ENCODE measurements at regions not wholly inside any gene's neighbourhood (a gene's known extent, or its start where the extent isn't known, plus 50 kb on each side); places are given as distances from the start of the nearest gene placed in this dataset.

DNA sequence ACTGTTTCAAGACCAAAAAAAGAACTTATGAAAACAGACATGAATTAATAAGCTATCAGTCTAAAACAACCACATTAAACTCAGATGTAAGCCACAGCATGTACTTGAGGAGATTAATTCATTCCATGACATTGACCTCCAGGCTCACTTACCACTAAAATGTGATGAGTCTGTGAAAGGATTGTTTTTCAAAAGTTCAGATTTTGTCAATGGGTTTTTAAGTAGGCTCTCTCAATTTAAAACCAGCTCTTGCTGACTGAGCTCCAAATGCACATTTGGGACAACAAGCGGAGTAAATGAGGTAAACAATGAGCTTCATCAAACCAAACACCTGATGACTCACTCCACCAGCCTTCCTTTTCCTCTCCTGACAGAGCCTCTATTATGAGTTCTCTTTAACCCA is 197.0 kb downstream of the SIM1 start:
- no peak for DNase-seq

- no peak for DNase-seq
Observed at GRCh38 chr6:100266494-100267401, 198.0 kb downstream of the SIM1 start.

GRCh38 chr6:100262086-100262485 is 202.6 kb downstream of the SIM1 start:
- DNase-seq = no peak

- DNase-seq = no peak
Observed at GRCh38 chr6:100261486-100261885, 203.2 kb downstream of the SIM1 start.

DNA sequence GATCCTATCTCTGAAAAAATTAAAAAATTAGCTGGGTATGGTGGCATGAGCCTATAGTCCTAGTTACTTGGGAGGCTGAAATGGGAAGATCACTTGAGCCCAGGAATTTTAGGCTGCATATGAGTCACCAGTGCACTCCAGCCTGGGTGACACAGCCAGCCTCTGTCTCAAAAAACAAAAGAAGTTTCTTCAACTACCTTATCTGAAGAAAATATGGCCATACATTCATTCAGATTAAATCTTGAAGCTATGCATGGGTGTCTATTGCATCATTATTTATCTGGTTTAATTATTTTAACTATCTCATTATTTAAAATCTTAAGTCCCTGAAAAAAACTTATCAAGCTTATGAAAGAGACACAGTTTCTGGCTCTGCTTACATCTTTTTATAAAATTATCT is 204.1 kb downstream of the SIM1 start:
- DNase-seq = no peak

DNA sequence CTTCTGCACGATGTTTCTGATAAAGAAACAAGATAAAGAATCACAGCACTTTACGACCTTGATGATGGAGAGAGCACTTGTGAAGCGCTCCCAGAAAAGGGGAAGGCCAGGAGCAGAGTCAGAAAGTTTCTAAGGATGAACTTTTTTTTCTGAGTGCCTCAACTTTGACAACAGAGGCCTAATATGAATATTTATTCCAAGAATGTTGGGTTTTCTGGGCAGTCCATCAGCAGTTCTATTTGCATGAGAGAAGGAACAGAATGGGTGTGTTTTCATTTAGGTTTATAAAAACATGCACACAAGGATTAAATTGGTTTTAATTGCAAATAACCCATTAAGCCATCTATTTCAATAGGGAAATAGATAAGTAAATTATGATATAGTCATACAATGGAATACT is 204.9 kb downstream of the SIM1 start:
- DNase-seq = no peak

- DNase-seq = no peak
Observed at GRCh38 chr6:100258752-100259151, 206.0 kb downstream of the SIM1 start.

GRCh38 chr6:100257793-100258395 is 206.8 kb downstream of the SIM1 start:
- DNase-seq = peak; percentile 72

DNA sequence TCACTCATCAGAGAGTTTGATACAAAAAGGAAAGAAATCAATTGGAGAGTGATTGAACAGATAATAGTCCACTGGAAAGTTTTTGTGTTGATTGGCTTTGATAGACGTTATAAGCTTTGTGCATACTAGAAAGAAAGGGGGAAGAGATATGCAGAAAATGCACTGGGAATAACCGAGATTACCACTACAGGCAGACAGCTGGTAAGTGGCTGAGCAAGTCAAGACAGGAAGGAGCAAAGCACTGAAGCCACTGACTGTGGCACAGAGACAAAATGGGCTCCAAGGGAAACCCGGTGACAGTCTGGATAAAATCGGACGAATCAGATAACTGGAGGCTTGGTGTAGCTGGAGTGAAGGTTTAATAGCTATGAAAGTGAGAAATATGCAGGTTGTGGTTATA is 209.0 kb downstream of the SIM1 start:
- no peak for DNase-seq

GRCh38 chr6:100247123-100247522 is 217.6 kb downstream of the SIM1 start:
- DNase-seq = no peak

GRCh38 chr6:100246206-100246605 is 218.5 kb downstream of the SIM1 start:
- DNase-seq = no peak

- no peak for DNase-seq
Observed at GRCh38 chr6:100240798-100241197, 223.9 kb downstream of the SIM1 start.

DNA sequence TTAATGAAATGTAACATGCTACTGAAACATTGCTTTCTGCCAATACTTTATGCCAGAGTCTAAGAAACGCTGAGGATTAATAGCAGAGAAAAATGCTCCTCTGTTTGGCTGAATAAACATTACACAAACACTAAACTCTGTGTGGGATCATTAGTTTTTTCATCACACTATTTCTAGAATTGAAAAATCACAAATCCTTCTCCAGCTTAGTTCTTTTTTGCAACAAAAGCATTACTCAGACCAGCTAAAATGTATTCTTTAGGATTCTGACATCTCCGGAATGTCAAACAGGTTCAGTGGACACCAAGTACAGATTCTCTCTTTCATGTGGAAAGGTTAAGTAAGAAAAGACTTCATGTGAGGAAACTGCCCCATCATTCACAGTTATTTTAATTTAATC is 226.9 kb downstream of the SIM1 start:
- DNase-seq = no peak

- no peak for DNase-seq
Observed at GRCh38 chr6:100236389-100236788, 228.3 kb downstream of the SIM1 start.

DNA sequence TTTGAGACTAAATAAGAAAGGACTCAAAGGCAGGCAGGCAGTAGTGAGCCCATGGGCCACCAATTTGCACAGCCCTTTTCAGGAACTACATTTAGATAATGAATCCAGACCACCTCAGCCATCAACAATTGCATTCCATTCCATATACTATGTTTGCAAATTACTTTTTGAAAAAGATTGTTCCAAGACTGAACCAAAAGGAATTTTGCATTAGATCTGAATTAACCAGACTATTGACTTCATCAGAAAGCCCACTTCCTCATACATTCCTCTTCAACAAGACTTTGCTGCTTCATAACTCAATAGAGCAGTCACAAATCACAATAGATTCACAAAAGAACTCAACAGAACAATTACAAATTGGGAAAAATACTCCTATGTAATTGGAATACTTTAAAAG is 229.1 kb downstream of the SIM1 start:
- no peak for DNase-seq

- no peak for DNase-seq
Observed at GRCh38 chr6:100234625-100235024, 230.1 kb downstream of the SIM1 start.

DNA sequence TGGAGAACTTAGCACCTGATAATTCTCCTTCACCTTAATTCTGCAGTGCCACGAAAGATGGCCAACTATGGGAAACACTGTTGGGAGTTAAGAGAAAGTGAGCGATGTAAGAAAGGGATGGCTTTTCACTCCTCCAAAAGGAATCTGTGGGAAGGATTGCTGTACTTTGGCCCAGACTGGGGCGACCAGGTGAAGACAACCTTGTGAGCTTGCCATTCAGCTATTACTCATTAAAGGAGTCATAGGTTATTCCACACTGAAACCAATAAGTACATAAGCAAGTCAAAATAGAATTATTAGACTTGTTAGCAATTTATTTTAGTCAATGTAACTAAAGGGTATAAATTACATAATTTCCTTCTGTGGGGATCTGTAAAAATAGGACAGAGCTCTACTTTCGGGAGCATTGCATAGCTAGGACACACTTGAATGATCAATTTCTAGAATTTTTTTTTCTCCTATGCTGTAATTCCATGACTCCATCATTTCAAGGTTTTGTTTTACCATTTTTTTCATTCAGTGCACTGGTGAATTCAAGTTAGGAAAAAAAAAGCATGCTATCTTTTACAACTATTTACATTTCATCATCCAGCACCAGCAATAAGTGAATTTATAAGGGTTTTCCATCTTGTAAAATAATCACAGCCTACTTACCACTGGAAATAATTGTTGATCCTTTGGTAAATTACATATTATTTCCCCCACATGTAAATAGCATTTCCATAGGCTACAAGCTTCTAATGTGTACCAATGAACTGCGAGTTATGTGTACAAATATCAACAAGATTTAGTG is 231.7 kb downstream of the SIM1 start:
- no peak for DNase-seq

GRCh38 chr6:100230953-100231316 is 233.8 kb downstream of the SIM1 start:
- no peak for DNase-seq

GRCh38 chr6:100230115-100230952 is 234.4 kb downstream of the SIM1 start:
- DNase-seq = no peak

DNA sequence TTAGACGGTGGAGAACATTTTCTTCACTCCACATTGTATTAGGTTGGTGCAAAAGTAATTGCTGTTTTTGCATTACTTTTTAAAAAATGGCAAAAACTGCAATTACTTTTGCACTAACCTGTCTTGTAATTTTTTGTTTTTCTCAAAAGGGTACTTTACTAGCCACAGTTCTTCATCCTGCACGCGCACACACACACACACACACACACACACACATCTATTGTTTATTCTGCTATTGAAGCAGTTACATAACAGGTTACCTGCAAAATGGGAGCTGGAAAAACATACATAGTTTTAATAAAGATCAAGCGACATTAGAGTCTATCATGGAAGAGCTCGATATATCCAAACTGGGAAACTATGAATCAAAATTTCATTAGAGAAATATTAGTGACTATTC is 235.2 kb downstream of the SIM1 start:
- peak; percentile 57 for DNase-seq

DNA sequence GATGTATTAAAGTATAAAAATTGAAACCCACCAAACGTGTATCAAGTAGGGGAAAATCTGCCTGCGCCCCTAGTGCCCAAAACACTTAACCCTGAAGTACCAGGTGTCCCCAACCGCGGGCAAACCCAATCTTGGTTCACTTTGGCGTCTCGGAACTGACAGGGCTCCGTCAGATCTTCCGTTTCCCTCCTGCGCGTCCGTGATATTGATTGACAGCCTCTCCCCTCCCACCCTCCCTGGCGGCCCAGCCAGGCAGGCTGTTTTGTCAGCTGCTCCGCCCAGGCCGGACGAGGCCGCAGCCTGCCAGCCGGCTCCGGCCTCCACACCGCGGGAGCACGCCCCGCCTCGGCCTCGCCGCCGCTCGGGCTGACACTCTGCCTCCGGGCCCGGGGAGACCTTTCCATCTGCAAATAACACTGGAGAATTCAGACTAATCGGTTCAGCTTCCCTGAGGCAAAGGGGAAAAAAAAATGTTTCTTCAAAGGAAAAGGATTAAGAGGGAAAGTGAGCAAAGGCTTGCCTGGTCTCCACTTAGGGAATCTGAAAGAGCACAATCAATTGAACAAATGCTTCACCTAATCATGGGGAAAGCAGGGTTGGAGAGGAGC is 234.9 kb upstream of the MCHR2 start:
- DNase-seq = peak; percentile 62

DNA sequence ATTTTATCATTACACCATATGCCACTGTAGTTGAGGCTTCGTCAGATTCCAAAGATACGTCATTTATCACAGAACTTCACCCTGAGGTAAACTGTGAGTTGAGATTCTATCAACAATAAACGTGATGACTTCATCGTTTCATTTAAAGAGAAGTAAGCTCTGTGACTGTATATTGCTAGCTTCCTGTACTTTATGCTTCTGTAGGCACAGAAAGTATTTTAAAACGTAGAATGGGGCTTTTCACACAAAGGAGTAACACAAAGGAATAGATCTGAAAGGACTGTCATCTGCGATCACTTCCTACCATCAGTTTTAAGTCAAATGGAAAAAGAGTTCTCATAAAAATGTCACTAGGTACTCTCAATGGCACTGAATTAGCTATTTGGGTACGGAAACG is 234.4 kb upstream of the MCHR2 start:
- DNase-seq = no peak

Data from NCI-H748 treated with DMSO at 0.1 percent for 48 hours (cell line).